ENCODE measurements at regions not wholly inside any gene's neighbourhood (a gene's known extent, or its start where the extent isn't known, plus 50 kb on each side); places are given as distances from the start of the nearest gene placed in this dataset.

GRCh38 chr5:122723606-122724352 lies 51.1 kb upstream of the SNX2 start:
- DNase-seq (ENCODE audit: low spot score in 2 of 2): no peak
- Histone ChIP-seq H3K4me3 (no peak overlapping the region), H3K4me1 (no peaks in the 10 kb centered on the region), H3K9me3 (no peaks in the 10 kb centered on the region), H3K36me3 (no peaks in the 10 kb centered on the region), H3K27ac (no peak overlapping the region), H3K27me3 (no peaks in the 10 kb centered on the region)
- intact Hi-C loops (cut with DNase I): no loop called here
- TF ChIP-seq CTCF (IDR thresholded peaks at IDR 0.05): no peak

Data from ascending aorta (tissue), 2 donors.